GM19463 (cell line): ENCODE measurements at regions not wholly inside any gene's neighbourhood (a gene's known extent, or its start where the extent isn't known, plus 50 kb on each side); places are given as distances from the start of the nearest gene placed in this dataset.
"Not testable (repeated sequence)": the region's sequence is repeated elsewhere in the genome, so short reads cannot be mapped to it uniquely, and the experiment has no call there.

ENCODE experiments used
- ATAC-seq: cut with Tn5 transposase; IDR thresholded peaks from one replicate; pipeline ENCODE4 v1.9.1; 2021; ENCODE audit warnings: mild to moderate bottlenecking, moderate library complexity; ENCODE audit not compliant: unreplicated experiment

DNA sequence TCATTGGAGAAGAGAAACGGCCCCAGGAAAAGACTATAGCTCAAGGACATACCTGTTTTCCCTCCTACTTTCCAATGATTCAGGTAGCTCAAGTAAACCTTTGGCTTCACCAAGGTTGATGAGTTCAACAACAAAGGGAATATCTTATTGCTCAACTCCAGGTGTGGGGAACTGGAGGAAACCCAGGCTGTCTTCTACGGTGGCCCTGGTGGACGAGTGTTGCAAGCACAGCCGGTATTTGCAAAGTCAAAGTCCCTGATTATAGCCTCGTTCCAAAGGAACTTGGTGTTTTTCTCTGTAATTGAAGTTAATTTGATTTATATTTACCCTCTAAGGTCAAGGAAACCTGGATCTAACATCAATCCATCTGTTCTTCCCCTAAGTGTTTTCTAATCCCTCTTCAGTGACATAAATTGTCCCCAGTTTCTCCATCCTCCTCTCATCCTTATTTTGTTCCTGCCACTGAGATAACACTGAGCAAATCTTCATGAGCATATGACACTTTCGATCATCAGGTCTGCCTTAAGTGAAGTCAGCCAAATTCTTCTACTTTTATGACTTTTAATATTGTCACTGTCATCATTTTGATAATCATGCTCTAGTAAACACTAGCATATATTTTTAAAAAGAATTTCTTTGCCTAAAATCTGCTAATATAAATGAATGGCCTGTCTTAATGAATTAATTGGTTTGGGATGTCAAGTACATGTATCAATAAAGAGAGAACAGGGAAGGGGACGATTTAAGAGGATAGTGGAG, 174.6 kb upstream of the TBX3 start:
- no peak for ATAC-seq

- ATAC-seq: no peak
These were observed 171.7 kb upstream of the TBX3 start for GRCh38 chr12:114855678-114856077.

DNA sequence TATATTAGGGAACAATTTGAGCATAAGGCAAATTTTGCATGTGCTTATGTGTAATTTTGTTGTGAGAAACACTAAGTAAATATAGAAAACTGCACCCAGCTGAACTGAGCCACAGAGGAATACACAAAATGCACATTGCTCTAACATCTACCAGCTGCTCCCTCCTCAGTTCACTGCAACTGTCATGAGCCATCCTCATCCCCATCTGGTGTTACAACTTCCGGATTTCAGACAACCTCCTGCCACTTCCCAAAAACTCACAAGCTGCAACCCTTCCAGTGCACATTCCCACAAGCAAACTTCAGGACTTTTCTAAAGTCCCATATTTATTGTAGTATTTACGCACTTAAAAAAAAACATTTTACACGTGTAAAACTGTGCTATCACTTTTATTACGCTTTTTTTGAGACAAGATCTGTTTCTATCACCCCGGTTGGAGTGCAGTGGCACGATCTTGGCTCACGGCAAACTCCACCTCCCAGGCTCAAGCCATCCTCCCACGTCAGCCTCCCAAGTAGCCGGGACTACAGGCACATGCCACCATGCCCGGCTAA, 169.1 kb upstream of the TBX3 start:
- no peak for ATAC-seq

- no peak for ATAC-seq
These were observed 168.0 kb upstream of the TBX3 start for GRCh38 chr12:114851981-114852380.

GRCh38 chr12:114850661-114851275, 166.8 kb upstream of the TBX3 start:
- ATAC-seq: no peak

DNA sequence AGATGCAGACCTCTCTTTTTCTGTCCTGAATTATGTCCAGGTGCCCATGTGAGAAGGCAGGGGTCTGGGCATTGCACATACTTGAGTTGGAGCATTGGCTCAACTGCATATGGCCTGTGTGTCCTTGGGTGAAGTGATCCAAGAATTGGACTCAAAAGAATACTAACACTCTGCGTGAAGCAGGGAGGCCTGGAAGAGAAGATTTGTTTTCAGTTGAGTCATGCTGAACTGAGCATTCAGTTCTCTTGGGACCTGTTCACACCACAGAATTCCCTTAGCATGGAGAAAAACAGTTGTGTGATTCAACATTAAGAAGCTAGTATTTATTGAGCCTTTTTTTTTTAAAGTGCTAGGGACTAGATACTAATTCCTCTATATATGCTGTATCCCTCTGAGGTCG, 164.7 kb upstream of the TBX3 start:
- no peak for ATAC-seq

- ATAC-seq: no peak
These were observed 163.6 kb upstream of the TBX3 start for GRCh38 chr12:114847441-114848035.

GRCh38 chr12:114846771-114847170, 162.8 kb upstream of the TBX3 start:
- no peak for ATAC-seq

GRCh38 chr12:114841557-114842251, 157.7 kb upstream of the TBX3 start:
- ATAC-seq: no peak

GRCh38 chr12:114838480-114838879, 154.5 kb upstream of the TBX3 start:
- ATAC-seq: no peak

DNA sequence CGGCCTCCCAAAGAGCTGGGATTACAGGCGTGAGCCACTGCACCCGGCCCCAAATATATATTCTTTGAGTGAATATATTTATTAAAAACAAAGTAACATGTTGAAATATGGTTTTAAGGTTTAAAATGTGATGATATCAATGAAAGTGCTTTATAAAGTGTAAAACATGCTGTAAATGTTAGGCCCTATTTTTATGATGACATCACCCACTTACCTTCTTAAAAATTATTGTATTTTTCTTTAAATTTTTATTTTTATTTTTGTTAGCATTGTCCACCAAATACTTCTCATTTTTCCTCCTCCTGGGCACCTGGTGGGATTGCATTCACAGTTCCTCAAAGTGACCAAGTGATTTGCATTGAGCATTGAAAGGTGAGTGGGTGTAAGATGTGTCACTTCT, 152.6 kb upstream of the TBX3 start:
- ATAC-seq: no peak

- ATAC-seq: no peak
These were observed 151.1 kb upstream of the TBX3 start for GRCh38 chr12:114835031-114835430.

- ATAC-seq: no peak
These were observed 150.6 kb upstream of the TBX3 start for GRCh38 chr12:114834621-114835020.

- no peak for ATAC-seq
These were observed 145.9 kb upstream of the TBX3 start for GRCh38 chr12:114829833-114830232.

DNA sequence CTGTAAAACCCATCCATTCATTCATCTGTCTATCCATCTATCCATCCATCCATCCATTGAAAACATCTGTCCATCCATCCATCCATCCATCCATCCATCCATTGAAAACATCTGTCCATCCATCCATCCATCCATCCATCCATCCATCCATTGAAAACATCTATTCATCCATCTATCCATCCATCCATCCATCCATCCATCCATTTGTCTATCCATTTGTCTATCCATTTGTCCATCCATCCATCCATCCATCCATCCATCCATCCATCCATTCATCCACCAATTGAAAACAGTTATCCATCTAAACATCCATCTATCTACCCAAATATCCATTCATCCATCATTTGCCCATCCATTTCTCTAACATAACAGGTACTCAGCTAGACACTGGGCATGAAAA, 145.3 kb upstream of the TBX3 start:
- not testable (repeated sequence) for ATAC-seq

GRCh38 chr12:114827461-114827860, 143.5 kb upstream of the TBX3 start:
- no peak for ATAC-seq

DNA sequence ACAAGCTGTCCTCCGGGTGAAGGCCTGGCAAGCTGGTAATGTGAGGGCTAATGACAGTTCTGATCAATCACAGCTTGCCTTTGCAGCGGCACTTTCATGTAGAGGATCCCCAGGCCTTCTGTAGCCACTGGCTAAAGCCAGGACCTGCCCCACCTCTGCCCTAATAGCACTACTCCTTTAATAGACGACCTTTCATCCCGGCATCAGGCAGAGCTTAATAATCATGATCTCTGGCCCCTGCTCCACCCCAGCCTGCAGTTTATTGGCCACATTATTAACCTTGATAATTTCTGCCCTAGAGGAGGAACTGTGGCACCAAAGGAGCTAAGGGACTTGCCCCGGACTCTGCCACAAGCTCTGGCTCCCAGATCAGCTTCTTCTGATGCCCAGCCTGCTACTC, 142.3 kb upstream of the TBX3 start:
- ATAC-seq: no peak

GRCh38 chr12:114823724-114824123, 139.7 kb upstream of the TBX3 start:
- ATAC-seq: no peak

DNA sequence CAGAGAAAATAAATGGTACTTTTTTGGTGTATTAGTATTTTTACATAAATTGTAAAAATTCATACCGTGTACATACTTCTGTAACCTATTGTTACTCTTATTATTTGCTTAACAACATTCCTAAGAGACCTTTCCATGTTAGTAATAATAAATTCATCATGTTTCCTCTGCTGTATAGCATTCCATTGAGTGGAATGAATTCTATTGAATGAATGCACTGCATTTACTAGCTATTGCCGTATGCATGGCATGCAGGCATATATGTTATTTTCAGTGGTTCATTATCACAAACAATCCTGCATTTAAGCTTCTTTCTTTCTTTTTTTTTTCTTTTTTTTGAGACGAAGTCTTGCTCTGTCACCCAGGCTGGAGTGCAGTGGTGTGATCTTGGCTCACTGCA, 137.6 kb upstream of the TBX3 start:
- no peak for ATAC-seq

GRCh38 chr12:114820796-114821195, 136.8 kb upstream of the TBX3 start:
- no peak for ATAC-seq
